Ishikawa (cell line): ENCODE measurements at regions not wholly inside any gene's neighbourhood (a gene's known extent, or its start where the extent isn't known, plus 50 kb on each side); places are given as distances from the start of the nearest gene placed in this dataset.

Source experiments
- CEBPB ChIP-seq: IDR thresholded peaks from 2 replicates; pipeline ENCODE4 v1.6.1; 2012
- CREB1 ChIP-seq: IDR thresholded peaks from 2 replicates; pipeline ENCODE4 v1.6.1; 2012; ENCODE audit warnings: low read depth
- EGR1 ChIP-seq: IDR thresholded peaks from 2 replicates; pipeline ENCODE4 v1.6.1; 2012
- EP300 ChIP-seq: IDR thresholded peaks from 2 replicates; pipeline ENCODE4 v1.6.1; 2012; ENCODE audit warnings: borderline replicate concordance
- FOXM1 ChIP-seq: IDR thresholded peaks from 2 replicates; pipeline ENCODE4 v1.6.1; 2012; ENCODE audit warnings: low read depth, borderline replicate concordance
- NFIC ChIP-seq: IDR thresholded peaks from 2 replicates; pipeline ENCODE4 v1.6.1; 2012
- RAD21 ChIP-seq: IDR thresholded peaks from 2 replicates; pipeline ENCODE4 v1.6.1; 2012; ENCODE audit warnings: low read depth
- REST ChIP-seq: IDR thresholded peaks from 2 replicates; pipeline ENCODE4 v1.6.1; 2012; ENCODE audit warnings: low read depth, mild to moderate bottlenecking
- TAF1 ChIP-seq: IDR thresholded peaks from 2 replicates; pipeline ENCODE4 v1.6.1; 2012; ENCODE audit warnings: low read depth, mild to moderate bottlenecking
- TCF12 ChIP-seq: IDR thresholded peaks from 2 replicates; pipeline ENCODE4 v1.6.1; 2012; ENCODE audit warnings: low read depth
- TEAD4 ChIP-seq: IDR thresholded peaks from 2 replicates; pipeline ENCODE4 v1.6.1; 2012
- YY1 ChIP-seq: IDR thresholded peaks from 2 replicates; pipeline ENCODE4 v1.6.1; 2012; ENCODE audit warnings: low read depth
- ZBTB7A ChIP-seq: IDR thresholded peaks from 2 replicates; pipeline ENCODE4 v1.6.1; 2012; ENCODE audit warnings: low read depth
- TF ChIP-seq, protein P1 (sequence below): IDR thresholded peaks from 2 replicates; pipeline ENCODE4 v1.6.1; 2012
- TF ChIP-seq, protein P2 (sequence below): IDR thresholded peaks from 2 replicates; pipeline ENCODE4 v1.6.1; 2012

DNA sequence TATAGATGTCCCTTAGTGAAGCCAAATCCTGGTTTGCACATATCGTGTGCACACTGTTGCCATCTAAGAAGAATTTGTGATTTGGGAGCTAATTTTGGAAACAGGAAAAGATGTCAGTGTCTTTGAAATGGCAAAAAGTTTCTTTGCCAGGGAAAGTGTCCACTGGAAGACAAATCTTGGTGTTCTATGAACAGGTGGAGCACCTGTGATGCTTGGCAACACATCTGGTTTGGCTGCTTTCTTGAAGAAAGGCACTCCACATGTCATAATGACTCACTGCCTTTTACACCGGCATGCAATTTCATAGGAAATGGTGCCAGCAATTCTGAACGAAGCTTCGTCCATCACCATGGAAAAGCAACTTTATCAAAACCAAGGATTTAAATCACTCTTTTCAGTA is 1040.0 kb upstream of the MAP3K7 start:
- no peak for TF ChIP-seq TEAD4
- TF ChIP-seq ZBTB7A = no peak
- TF ChIP-seq, protein P1, sequence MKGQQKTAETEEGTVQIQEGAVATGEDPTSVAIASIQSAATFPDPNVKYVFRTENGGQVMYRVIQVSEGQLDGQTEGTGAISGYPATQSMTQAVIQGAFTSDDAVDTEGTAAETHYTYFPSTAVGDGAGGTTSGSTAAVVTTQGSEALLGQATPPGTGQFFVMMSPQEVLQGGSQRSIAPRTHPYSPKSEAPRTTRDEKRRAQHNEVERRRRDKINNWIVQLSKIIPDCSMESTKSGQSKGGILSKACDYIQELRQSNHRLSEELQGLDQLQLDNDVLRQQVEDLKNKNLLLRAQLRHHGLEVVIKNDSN = no peak
- no peak for TF ChIP-seq EP300
- no peak for TF ChIP-seq TAF1
- peak; percentile 62 for TF ChIP-seq NFIC
- no peak for TF ChIP-seq CREB1
- TF ChIP-seq RAD21 = no peak
- no peak for TF ChIP-seq EGR1
- TF ChIP-seq REST = no peak
- TF ChIP-seq CEBPB = no peak
- TF ChIP-seq FOXM1 = no peak
- no peak for TF ChIP-seq TCF12
- TF ChIP-seq, protein P2, sequence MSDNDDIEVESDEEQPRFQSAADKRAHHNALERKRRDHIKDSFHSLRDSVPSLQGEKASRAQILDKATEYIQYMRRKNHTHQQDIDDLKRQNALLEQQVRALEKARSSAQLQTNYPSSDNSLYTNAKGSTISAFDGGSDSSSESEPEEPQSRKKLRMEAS = peak; percentile 40; the same call in 1 of the 2 replicates
- no peak for TF ChIP-seq YY1

DNA sequence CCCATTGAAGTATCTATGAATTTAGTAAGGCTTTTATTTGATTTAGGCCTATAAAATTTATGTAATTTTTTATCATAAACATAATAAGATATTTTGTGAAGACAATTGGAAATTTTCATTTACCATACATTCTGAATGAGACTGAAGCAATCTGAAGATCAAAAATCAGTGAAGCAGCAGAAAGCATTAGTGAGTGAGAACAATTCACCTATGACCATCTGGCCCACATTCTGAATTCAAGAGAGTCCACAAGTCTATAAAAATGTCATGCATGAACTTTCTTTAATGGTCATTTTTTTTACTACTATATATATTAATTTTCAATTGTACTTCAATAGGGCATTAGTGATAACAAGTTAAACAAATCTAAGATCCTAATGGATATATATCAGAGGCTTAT is 1026.6 kb upstream of the MAP3K7 start:
- TF ChIP-seq CEBPB (no peak), REST (no peak), CREB1 (no peak), TEAD4 (no peak), RAD21 (no peak)
- TF ChIP-seq, protein P1 = no peak

DNA sequence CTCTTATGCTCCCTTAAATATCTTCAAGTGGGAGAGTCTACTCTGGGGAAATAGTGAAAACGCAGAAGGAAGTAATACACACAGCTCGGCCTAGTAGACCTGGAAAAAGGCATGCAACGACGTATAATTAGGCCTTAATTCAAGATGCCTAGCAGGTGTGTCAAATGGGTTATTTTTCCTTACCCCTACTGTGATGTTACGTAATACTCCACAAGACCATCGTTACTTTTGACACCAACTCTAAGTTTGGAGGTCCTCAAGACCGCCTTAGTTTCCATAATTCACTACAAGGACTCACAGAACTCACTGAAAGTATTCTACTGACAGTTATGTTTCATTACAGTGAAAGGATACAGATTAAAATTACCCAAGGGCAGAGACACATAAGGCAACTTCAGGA is 1024.3 kb upstream of the MAP3K7 start:
- TF ChIP-seq ZBTB7A = no peak
- TF ChIP-seq TCF12 = no peak

GRCh38 chr6:91608428-91608827 is 1021.6 kb upstream of the MAP3K7 start:
- no peak for TF ChIP-seq CREB1

DNA sequence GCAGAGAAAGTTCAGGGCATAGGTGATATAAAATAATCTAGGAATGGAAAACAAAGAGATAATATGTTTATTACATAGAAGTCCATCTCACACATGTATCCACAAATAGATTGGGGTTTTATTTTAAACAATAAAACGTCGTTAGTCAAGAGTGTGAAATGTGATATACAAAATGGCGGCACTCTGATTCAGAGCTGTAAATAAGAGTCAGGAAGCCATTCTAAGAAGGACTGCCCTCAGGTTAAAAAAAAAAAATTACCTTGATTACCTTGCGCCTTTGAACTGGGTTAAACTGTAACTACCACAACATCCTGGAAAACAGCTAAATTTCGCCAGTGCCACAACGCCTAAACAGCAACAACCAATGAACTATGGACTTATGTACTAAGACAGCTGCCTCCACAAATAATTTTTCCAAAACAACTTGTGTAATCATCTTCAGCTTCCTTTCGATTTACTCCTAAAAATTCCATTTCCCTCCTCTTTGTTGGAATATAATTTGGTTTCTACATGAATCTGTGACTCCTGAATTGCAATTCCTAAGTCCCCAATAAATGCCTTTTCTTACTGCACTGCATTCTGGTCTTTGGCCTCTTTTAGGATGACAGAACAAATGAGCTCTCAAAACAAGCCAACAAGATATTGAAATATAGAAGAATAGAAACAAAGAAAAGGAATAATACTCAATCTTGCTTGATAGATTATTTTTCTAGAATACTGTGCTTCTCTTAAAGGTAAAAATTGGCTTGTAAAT is 1019.5 kb upstream of the MAP3K7 start:
- TF ChIP-seq CEBPB = no peak

GRCh38 chr6:91600561-91600960 is 1013.7 kb upstream of the MAP3K7 start:
- no peak for TF ChIP-seq ZBTB7A
- TF ChIP-seq, protein P1 = no peak
- no peak for TF ChIP-seq TCF12
- TF ChIP-seq NFIC = no peak
- no peak for TF ChIP-seq TAF1
- TF ChIP-seq EP300 = no peak
- TF ChIP-seq TEAD4 = no peak
- TF ChIP-seq EGR1 = no peak
- no peak for TF ChIP-seq CEBPB
- no peak for TF ChIP-seq YY1
- no peak for TF ChIP-seq CREB1
- no peak for TF ChIP-seq FOXM1
- TF ChIP-seq, protein P2 = no peak
- TF ChIP-seq REST = no peak
- no peak for TF ChIP-seq RAD21
